ENCODE measurements at regions not wholly inside any gene's neighbourhood (a gene's known extent, or its start where the extent isn't known, plus 50 kb on each side); places are given as distances from the start of the nearest gene placed in this dataset.

DNA sequence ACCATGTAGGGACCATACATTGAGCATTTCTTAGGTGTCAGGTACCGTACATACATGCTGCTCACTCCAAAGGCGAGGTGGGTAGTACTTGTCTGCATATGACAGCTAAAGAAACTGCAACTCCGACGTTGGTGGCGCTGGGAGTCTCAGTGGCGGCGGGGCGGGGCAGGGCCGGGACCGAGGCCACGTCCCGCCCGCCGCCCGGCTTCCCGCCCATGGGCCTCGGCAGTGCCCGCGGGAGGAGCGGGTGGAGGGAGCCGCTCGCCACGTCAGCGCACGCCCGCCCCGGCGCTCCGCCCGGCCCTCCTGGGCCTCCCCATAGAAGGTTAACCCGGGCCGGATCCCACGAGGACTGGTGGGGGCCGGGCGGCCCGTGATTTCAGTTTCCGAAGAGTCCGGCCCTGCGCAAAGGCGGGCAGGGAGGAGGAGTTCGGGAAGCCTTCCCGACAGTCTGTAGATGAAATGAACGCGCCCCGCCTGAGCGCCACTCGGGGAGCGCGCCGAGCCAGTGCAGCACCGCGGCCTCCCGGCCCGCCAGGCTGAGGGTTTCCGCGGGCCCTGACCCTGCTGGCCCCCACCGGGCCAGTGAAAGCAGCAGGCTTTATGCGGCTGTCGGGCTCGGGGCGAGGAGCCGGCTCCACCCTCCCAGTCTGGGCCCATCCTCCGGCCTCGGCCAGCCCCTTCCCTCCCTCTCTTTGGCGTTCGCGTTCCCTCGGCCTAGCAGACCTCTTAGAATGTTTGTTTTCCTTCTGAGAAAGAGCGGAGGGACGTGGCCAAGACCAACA lies 119.9 kb upstream of the JUN start (continued):
- TF ChIP-seq, protein P1, sequence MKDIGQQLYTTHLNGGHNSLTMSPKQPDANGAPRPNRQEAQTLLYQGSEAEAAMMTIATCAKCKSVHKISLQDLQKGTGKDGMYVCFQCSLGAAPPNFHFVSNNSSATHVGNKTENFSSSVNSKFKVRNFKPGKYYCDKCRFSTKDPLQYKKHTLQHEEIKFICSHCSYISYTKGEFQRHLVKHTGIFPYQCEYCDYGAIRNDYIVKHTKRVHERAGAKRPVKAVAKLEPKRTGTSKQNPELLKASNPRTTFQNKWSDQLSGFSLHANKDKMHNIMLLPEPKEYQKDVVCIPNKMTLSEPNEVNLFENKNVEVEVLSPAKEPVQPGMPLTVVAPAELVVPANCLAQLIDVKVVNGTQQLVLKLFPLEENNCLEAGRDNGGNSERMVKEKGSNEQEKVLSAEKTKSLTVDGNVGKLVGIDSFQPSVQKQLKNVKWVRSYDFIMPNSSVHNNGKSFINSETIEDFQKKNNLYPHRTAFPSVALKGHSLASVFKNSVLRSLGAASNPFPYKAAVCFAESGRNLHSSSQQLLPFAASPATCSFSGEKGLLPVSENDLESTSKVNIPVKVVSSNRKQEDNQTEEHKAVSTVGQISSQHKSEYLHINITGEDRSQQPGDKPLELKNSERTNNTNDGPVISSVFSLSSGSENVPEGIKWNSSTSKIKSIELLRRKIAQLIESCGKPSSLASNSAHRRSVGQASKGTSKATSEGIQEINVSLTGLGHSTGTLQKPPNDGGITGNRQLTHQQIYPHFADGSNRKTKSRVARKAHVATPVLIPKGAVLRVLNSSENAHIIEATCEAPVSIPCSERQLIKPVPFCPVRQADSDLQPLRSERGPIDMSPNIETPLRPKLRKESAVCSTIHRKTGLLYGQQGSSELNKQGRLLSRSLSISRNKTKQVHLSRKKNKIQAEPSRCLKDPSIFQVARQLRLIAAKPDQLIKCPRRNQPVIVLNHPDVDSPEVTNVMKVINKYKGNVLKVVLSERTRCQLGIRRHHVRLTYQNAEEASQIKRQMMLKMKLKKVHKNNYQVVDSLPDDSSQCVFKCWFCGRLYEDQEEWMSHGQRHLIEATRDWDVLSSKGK (CRISPR knock-in tag; IDR thresholded peaks at IDR 0.05), result no peak
- TF ChIP-seq NFXL1 (CRISPR knock-in tag; IDR thresholded peaks at IDR 0.05) (no peak), ELF1 (tag; IDR thresholded peaks at IDR 0.05) (no peak), ZBTB7A (IDR thresholded peaks at IDR 0.05; ENCODE audit: borderline replicate concordance, control insufficient read depth, low read depth, low read length) (no peak; the same call in 1 of the 2 replicates), SMAD4 (CRISPR knock-in tag; conservative IDR thresholded peaks at IDR 0.05) (peak; percentile 69), RBM14 (IDR thresholded peaks at IDR 0.05; ENCODE audit: borderline replicate concordance, insufficient read depth, low read depth, low read length) (0 out of 2 replicates have a peak, but pooled peaks have one; percentile 28), NONO (IDR thresholded peaks at IDR 0.05; ENCODE audit: low read depth in 2 of 2, low read length in 1 of 2) (no peak), GTF2E2 (tag; IDR thresholded peaks at IDR 0.05) (no peak), XRCC3 (IDR thresholded peaks at IDR 0.05) (no peak), L3MBTL2 (IDR thresholded peaks at IDR 0.05) (peak; percentile 66), ZNF347 (CRISPR knock-in tag; IDR thresholded peaks at IDR 0.05; ENCODE audit: low read depth) (no peak), ZNF699 (CRISPR knock-in tag; IDR thresholded peaks at IDR 0.05; ENCODE audit: insufficient replicate concordance) (no peak), FOSL1 (tag; conservative IDR thresholded peaks at IDR 0.05) (no peak)
- TF ChIP-seq, protein P2, sequence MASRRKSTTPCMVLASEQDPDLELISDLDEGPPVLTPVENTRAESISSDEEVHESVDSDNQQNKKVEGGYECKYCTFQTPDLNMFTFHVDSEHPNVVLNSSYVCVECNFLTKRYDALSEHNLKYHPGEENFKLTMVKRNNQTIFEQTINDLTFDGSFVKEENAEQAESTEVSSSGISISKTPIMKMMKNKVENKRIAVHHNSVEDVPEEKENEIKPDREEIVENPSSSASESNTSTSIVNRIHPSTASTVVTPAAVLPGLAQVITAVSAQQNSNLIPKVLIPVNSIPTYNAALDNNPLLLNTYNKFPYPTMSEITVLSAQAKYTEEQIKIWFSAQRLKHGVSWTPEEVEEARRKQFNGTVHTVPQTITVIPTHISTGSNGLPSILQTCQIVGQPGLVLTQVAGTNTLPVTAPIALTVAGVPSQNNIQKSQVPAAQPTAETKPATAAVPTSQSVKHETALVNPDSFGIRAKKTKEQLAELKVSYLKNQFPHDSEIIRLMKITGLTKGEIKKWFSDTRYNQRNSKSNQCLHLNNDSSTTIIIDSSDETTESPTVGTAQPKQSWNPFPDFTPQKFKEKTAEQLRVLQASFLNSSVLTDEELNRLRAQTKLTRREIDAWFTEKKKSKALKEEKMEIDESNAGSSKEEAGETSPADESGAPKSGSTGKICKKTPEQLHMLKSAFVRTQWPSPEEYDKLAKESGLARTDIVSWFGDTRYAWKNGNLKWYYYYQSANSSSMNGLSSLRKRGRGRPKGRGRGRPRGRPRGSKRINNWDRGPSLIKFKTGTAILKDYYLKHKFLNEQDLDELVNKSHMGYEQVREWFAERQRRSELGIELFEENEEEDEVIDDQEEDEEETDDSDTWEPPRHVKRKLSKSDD (conservative IDR thresholded peaks at IDR 0.05; ENCODE audit: low read length), result no peak
- TF ChIP-seq, protein P3, sequence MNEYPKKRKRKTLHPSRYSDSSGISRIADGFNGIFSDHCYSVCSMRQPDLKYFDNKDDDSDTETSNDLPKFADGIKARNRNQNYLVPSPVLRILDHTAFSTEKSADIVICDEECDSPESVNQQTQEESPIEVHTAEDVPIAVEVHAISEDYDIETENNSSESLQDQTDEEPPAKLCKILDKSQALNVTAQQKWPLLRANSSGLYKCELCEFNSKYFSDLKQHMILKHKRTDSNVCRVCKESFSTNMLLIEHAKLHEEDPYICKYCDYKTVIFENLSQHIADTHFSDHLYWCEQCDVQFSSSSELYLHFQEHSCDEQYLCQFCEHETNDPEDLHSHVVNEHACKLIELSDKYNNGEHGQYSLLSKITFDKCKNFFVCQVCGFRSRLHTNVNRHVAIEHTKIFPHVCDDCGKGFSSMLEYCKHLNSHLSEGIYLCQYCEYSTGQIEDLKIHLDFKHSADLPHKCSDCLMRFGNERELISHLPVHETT (CRISPR knock-in tag; conservative IDR thresholded peaks at IDR 0.05 in 1 of 2, IDR thresholded peaks at IDR 0.05 in 1 of 2), result peak in 1 of 2 experiments; percentile 41; a peak in 1 of 4 replicates
- TF ChIP-seq, protein P4, sequence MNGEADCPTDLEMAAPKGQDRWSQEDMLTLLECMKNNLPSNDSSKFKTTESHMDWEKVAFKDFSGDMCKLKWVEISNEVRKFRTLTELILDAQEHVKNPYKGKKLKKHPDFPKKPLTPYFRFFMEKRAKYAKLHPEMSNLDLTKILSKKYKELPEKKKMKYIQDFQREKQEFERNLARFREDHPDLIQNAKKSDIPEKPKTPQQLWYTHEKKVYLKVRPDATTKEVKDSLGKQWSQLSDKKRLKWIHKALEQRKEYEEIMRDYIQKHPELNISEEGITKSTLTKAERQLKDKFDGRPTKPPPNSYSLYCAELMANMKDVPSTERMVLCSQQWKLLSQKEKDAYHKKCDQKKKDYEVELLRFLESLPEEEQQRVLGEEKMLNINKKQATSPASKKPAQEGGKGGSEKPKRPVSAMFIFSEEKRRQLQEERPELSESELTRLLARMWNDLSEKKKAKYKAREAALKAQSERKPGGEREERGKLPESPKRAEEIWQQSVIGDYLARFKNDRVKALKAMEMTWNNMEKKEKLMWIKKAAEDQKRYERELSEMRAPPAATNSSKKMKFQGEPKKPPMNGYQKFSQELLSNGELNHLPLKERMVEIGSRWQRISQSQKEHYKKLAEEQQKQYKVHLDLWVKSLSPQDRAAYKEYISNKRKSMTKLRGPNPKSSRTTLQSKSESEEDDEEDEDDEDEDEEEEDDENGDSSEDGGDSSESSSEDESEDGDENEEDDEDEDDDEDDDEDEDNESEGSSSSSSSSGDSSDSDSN (IDR thresholded peaks at IDR 0.05; ENCODE audit: borderline replicate concordance in 1 of 2, low read depth in 2 of 2, low read length in 2 of 2), result peak in 1 of 2 experiments; percentile 86; a peak in 1 of 4 replicates
